NOMO-1 treated with DMSO at 0.1 percent for 48 hours (cell line): ENCODE measurements at regions not wholly inside any gene's neighbourhood (a gene's known extent, or its start where the extent isn't known, plus 50 kb on each side); places are given as distances from the start of the nearest gene placed in this dataset.
"Not testable (repeated sequence)": the region's sequence is repeated elsewhere in the genome, so short reads cannot be mapped to it uniquely, and the experiment has no call there.

Source experiments
- DNase-seq: peaks from one replicate; lab custom pipeline; 2025; ENCODE audit not compliant: unreplicated experiment; lab: John Stamatoyannopoulos, UW

GRCh38 chr11:23903044-23903704 lies 593.7 kb upstream of the LUZP2 start:
- no peak for DNase-seq

DNA sequence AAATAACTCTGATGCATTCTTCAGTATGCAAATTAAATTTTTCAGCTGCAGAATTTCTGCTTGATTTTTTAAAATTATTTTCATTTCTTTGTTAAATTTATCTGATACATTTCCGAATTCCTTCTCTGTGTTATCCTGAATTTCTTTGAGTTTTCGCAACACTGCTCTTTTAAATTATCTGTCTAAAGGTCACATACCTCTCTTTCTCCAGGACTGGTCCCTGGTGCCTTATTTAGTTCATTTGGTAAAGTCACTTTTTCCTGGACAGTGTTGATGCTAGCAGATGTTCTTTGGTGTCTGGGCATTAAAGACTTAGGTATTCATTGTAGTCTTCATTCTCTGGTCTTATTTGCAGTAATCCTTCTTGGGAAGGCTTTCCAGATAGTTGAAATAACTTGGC lies 577.4 kb upstream of the LUZP2 start:
- DNase-seq, result no peak

- no peak for DNase-seq
Observed at GRCh38 chr11:23923357-23923756, 573.5 kb upstream of the LUZP2 start.

- DNase-seq, result no peak
Observed at GRCh38 chr11:23924226-23924625, 572.6 kb upstream of the LUZP2 start.

- DNase-seq, result no peak
Observed at GRCh38 chr11:23931443-23931842, 565.4 kb upstream of the LUZP2 start.

GRCh38 chr11:23932485-23932898 lies 564.4 kb upstream of the LUZP2 start:
- no peak for DNase-seq

GRCh38 chr11:23933721-23934120 lies 563.1 kb upstream of the LUZP2 start:
- DNase-seq, result no peak

- not testable (repeated sequence) for DNase-seq
Observed at GRCh38 chr11:23934671-23935270, 562.1 kb upstream of the LUZP2 start.

DNA sequence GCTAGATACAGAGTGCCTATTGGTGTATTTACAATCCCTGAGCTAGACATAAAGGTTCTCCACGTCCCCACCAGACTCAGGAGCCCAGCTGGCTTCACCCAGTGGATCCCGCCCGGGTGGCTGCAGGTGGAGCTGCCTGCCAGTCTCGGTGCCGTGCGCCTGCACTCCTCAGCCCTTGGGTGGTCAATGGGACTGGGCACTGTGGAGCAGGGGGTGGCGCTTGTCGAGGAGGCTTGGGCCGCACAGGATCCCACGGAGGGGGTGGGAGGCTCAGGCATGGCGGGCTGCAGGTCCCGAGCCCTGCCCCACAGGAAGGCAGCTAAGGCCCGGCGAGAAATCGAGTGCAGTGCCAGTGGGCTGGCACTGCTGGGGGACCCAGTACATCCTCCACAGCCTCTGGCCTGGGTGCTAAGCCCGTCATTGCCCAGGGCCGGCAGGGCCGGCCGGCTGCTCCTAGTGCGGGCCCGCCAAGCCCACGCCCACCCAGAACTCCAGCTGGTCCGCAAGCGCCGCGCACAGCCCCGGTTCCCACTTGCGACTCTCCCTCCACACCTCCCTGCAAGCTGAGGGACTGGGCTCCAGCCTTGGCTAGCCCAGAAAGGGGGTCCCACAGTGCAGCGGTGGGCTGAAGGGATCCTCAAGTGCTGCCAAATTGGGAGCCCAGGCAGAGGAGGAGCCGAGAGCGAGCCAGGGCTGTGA lies 554.6 kb upstream of the LUZP2 start:
- not testable (repeated sequence) for DNase-seq

DNA sequence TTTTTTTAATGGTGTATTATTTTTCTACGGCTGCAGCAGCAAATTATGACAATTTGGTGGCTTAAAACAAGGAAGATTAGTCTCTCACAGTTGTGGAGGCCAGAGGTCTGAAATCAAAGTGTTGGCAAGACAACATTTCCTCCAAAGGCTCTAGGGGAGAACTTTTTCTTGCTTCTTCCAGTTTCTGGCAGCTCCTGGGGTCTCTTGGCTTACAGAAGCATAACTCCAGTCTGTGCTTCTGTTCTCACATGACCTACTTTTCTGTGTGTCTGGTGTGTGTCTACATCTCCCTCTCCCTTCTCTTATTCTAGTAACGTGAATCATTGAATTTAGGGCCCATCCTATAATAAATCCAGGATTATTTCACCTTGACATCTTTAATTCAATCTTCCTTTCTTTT lies 551.9 kb upstream of the LUZP2 start:
- DNase-seq, result no peak

GRCh38 chr11:23947883-23948282 lies 549.0 kb upstream of the LUZP2 start:
- DNase-seq, result no peak

GRCh38 chr11:23948851-23949250 lies 548.0 kb upstream of the LUZP2 start:
- no peak for DNase-seq

DNA sequence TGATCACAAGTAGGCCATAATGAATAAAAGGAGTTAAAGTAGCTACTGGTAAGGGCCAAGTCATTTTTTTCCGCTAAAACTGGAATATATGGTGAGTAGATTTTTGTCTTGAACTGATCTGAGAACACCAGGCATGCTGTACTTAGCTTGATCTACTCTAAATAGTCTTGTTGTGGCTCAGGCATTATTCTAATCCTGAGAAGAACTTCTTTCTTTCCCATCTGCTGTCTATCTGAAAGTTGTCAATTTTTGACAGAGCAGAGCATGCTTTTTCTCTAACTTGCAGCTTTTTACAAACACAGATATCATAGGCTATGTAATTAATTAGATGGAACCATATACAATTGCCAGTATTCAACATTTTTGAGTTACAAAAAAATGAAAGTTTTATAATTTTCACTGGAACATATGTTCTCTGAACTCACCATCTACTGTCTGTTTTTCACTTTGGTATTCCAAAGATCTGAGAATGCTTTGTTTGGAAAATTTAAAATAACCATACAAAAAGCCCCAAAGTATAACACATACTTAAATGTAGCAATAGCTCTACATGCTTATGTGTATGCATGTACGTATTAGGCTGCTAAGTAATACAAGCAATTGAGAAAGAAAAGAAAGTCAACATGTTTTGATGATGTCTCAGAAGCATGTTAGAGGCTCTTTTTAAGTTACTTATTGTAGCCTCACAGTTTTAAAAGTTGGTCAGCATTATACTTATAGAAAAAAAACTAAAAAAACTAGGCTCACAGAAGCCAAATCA lies 542.7 kb upstream of the LUZP2 start:
- DNase-seq, result no peak

DNA sequence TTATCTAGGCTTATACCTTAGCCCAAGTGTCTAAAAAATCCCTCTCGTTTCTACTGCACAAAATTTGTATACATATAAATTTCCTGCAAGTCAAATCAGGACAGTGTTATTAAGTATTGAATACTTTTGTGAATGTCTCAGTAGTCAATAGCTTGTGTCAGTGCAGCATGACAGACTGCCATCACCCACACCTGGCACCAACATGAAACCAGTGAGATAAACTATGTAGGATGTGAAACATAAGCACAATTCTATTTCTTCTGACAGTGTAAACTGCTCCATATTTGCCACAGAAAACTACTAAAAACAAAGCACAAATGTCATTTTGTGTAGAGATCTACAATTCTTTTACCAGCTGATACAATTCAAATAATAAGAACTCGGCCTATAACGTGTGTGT lies 542.1 kb upstream of the LUZP2 start:
- DNase-seq, result no peak

DNA sequence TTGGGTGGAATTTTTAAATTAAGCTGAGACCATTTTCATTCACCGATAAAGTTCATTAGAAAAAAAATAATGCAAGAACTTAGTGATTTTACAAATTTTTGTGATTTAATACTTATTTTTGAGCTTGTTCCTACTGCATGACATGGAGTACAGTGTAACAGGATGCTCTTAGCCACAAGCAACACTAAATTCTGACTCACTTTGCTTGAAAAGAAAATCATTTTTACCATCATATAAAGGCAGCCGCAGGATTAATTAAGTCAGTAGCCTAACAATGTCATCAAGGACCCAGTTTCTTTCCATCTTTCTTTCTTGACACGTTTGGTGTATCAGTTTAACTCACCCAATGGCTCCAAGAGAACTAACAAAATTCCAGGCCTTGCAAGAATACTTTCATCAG lies 540.3 kb upstream of the LUZP2 start:
- no peak for DNase-seq

- no peak for DNase-seq
Observed at GRCh38 chr11:23957314-23957713, 539.5 kb upstream of the LUZP2 start.

DNA sequence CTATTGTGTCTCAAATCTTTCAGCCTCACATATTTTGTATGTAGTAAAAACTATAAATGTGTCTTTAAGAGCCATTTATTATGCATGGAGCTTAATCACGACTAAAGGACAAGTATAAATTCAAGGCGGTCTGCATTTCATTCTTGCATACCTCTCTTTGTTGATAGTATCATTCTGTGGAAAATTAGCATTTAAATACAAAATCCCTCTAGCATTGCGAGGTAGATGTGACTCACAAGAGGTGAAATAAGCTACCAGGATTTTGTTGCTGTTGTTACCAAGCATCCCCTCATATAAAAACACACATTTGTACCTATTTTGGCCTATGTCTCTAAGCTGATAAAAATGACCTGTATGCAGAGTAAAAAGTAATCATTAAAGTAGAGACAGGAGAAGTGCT lies 537.4 kb upstream of the LUZP2 start:
- no peak for DNase-seq

- DNase-seq, result no peak
Observed at GRCh38 chr11:23961503-23962338, 535.1 kb upstream of the LUZP2 start.

DNA sequence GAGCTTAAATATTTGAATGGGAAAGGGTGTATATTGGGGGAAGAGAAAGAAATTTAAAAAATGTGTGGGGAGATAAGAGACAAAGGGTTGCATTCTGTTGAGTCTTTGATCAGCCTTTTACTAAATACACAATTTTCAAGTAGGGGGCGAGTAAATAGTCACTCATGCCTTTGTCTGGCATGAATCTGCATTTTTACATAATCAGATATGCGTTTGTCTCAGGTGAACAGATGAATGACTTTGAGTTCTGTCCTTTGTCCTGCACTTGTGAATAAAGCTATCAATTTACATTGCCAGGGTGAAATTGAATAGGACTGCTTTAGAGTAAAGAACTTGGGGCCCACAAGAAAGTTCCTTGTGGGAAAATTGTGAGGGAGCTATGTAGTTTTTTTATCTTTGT lies 523.6 kb upstream of the LUZP2 start:
- no peak for DNase-seq

DNA sequence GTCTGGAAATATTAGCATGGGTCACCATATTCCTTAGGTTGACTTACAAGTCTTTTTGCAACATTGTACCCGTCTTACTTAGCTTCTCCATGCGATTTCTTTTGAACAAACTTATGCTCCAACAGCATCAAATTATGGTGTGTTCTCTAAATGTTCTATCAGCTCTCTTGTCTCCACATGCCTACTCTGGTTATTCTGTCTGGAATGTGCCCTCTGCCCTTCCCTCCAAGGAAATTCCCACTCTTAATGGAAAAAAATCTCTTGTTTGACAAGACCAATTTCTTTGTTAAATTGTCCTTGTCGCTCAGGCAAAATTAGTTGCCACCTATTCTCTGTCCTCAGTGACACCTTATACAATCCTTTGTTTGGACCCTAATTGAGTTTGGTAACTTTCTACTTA lies 522.8 kb upstream of the LUZP2 start:
- no peak for DNase-seq

DNA sequence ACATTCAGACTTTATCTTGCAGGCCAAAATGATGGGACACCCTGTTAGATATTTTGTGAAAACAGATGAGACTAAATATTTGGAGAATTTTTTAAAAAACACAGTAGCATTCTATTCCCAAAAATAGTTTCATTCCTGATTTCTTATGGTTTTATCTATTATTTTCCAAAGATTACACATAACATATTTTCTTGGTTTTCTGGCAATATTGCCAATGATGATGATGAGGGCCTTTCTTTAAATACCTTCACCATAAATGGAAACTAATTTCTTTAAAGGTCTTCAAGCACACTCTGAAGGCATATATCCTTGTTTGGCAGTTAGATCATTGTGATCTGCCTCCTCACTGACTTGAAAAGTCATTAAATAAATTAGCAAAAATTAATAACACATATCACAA lies 522.3 kb upstream of the LUZP2 start:
- no peak for DNase-seq
